Fibroblast of skin of right biceps (primary cell): ENCODE measurements at regions not wholly inside any gene's neighbourhood (a gene's known extent, or its start where the extent isn't known, plus 50 kb on each side); places are given as distances from the start of the nearest gene placed in this dataset.

Source experiments
- DNase-seq: peaks from one replicate; pipeline ENCODE4 v3.0.0-alpha.2; 2013

- no peak for DNase-seq
Measured at GRCh38 chr20:51917886-51918535, 115.7 kb upstream of the SALL4 start.

GRCh38 chr20:51916244-51916643, 113.9 kb upstream of the SALL4 start:
- no peak for DNase-seq

DNA sequence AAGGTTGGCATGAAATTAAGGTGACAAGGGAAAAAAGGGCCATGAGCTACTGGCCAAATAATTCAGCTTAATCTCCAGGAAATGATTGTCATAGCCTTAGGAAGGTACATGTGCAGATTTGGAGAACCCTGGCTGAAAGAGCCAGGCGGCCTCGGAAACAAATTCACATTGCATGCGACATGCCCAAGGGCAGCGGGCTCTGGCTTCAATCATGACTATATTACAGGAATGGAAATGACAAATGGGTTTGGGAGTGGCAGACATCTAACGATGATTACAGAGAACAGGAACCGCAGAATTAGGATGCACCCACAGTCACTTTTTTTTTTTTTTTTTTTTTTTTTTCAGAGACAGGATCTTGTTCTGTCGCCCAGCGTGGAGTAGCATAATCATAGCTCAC, 112.4 kb upstream of the SALL4 start:
- peak; percentile 6 for DNase-seq

- peak; percentile 62 for DNase-seq
Measured at GRCh38 chr20:51910321-51911050, 108.2 kb upstream of the SALL4 start.

GRCh38 chr20:51906679-51907078, 104.4 kb upstream of the SALL4 start:
- DNase-seq, result no peak

DNA sequence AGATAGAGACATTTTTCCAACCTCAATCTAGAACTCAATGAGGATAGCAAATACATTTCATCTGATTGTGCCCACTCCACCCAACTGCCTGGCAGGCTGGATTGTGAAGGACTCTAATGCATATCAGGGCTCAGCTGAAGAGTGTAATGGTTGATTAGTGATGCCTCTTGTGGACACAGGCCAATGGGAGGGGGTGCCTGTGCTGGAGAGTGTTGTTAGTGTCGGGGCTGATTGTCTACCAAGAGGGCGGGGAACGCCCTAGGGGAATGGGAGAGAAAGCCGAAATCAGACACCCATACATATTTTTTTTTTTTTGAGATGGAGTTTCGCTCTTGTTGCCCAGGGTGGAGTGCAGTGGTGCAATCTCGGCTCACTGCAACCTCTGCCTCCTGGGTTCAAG, 103.7 kb upstream of the SALL4 start:
- DNase-seq, result no peak

- no peak for DNase-seq
Measured at GRCh38 chr20:51902933-51903332, 100.6 kb upstream of the SALL4 start.

GRCh38 chr20:51900443-51900842, 98.1 kb upstream of the SALL4 start:
- no peak for DNase-seq

DNA sequence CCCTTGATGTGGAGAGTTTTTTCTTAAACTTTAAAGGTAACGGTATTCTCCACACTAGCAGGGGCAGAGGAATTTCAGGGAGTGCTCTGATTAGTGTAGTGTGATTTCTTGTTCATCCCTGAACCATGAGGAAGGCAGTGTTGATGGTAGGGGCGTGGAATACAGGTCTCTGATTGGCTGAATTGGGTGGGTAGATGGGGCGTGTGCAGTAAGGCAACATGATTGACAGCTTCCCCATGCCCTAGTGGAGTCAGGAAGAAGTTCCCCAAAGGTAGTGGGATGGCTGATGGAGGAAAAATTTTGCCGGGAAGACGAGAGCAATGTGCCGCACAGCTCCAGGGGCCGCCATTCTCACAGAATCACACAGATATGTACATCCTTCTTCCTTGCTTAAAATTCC, 97.4 kb upstream of the SALL4 start:
- no peak for DNase-seq

DNA sequence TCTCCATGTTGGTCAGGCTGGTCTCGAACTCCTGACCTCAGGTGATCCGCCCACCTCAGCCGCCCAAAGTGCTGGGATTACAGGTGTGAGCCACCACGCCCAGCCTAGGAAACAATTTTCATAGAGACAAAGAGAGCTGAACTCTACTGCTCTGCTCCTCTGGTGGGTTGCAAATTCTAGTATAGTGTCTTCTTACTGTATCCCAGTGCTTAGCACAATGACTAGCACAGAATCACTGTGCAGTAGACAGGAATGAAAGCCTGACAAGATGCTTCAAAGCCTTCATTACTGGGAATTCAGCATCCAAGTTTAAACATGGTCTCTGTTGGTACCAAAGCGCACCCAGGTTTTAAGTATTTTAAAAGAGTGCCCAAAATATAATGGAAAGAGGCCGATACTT, 96.5 kb upstream of the SALL4 start:
- no peak for DNase-seq

GRCh38 chr20:51894619-51895018, 92.3 kb upstream of the SALL4 start:
- DNase-seq, result no peak

- no peak for DNase-seq
Measured at GRCh38 chr20:51894201-51894600, 91.9 kb upstream of the SALL4 start.

DNA sequence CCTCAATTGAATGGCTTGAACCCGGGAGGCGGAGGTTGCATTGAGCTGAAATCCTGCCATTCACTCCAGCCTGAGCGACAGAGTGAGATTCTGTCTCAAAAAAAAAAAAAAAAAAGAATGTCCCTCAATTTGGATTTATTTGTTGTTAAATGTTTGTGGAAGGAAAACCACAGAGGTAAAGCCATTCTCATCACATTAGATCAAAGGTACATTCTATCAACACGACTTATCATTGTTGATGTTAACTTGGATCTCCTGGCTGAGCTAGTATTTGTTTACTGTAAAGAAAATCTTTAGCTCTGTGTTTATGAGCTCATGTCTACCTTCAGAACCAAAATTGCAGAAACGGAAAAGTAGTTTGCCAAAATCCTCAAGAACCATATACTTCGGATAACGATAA, 91.4 kb upstream of the SALL4 start:
- DNase-seq, result no peak

DNA sequence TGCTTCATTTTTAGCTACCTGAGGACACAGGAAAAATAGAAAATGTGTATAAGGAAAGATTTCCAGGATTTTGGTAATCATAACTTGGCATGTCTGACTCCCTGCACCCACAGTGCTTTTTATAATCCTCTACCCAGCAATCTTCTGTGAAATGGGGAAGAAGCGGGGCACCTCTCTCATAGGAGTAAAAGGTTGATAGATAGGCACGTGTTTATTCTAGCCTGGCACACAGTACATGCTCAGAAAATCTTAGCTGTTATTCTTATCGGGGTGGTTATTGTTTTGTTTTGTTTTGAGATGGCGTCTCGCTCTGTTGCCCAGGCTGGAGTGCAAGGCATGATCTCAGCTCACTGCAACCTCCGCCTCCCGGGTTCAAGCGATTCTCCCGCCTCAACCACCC, 87.7 kb upstream of the SALL4 start:
- DNase-seq, result no peak

- DNase-seq, result no peak
Measured at GRCh38 chr20:51889466-51889865, 87.1 kb upstream of the SALL4 start.

DNA sequence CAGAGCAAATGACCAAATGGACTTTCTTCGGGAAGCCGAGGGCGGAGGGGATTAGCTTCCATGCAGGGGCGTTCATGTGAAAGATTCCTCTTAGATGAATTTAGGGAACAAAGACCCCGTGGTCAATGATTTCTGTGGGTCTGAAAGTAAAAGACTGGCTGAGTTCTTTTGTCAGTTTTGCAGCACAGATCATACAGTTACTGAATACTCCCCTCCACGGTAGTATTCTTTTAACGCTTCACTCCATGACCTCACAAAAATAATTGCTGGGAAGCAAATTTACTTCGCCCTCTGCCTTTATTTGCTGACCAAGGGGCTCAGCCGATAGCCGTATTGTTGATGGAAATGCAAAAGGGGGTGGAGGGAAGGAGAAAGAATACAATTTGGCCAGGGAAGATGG, 86.0 kb upstream of the SALL4 start:
- no peak for DNase-seq

DNA sequence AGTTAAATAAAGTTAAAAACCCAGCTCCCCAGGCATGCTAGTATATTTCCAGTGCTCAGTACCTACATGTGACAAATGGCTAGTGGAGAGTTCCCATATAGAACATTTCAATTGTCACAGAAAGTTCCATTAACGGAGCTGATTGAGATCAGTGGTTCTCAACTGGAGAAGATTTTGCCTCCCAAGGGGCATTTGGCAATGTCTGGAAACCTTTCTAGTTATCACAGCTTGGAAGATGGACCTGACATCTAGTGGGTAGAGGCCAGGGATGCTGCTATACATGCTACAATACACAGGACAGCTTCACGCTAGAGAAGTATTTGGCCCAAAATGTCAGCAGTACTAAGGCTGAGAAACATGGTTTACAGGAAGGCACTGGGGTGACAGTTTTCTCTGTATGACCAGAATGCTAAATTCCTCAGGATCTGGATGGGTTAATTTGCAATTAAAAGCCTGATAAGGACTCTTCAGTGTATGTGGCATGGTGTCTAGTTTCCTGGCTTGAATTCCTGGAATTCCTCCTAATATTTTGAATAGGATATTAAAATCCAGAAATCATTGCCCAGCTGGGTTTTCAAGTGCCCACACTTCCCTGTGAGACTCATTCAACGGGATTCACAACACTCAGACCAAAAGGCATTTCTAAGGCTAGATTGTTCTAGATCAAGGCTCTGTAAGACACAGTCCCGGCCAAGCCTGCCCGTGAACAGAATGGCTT, 84.7 kb upstream of the SALL4 start:
- peak; percentile 7 for DNase-seq

DNA sequence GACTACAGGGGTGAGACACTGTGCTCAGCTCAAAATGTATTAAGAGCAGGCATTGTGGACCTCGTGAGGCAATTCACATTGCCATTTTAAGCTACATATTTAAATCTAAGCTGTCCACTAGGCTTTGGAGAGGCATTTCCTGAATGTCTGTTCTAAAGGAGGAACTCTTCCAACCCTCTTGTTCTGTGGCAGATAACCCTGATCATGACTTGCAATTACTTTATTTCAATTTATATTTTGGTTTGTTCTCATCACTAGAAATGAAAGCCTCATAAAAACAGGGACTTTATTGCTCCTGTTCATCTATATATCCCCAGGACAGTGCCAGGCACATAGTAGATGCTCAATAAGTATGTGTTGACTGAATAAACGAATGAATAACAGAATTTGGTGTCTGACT, 84.0 kb upstream of the SALL4 start:
- no peak for DNase-seq

DNA sequence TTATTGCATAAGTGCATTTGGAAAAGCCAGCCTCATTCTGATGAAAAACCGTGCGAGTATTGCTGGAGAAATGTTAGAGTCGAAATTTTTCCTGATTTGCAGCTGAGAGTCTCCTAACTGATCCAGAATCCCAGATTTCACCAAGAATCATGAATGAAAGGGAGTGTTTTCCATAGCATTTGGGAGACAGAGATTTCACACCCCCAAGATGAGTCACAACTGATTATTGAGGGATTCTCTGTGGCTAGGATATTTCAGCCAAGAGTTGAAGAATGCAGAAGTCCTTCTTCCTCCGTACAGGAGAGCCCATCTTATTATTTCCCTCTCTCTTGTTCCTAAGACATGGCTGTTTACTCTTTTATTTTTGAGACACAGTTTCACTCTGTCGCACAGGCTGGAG, 82.2 kb upstream of the SALL4 start:
- DNase-seq, result peak; percentile 73

DNA sequence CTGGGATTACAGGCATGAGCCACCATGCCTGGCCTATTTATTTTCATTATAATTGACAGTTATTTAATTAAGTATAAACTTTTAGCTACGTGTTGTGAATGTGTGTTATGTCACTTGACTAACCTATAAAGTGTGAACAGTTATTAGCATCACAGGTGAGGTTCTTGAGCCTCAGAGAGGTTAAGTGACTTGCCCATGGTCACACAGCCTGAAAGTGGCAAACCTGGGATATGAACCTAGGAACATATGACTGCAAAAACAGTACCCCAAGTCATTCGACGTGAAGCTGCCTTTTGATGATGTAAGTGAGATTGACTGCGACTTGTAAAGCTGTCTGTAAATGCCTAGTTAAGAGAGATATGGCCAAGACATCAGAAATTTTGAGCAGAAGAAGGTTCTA, 77.9 kb upstream of the SALL4 start:
- no peak for DNase-seq

DNA sequence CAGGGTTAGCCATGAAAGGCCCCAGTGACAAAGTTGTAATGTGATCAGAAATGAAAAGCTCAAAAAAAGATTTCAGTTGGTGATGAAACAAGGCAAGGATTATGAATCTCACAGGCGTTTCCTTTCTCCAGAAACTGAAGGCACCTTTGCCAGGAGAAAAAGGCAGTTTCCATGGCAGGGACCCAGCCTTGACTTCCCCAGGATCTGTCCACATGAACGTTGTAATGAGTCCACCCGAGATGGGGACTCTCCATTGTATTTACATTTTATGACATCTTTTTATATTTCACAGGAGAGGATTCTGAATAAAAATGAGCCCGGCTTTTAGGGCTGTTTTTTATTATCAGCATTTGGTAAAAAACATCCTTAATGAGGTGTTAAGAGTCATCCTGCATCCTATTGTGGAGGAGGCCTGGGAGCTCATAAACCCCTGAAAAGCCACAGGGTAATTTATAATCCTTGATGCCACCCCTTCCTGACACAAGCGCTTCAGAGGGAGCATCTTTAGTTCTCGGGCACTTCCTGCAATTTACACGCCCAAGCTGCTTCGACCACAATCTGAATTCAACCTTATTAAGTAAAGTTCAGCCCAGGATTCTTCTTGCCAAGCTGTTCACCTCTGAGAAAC, 74.1 kb upstream of the SALL4 start:
- peak; percentile 45 for DNase-seq

DNA sequence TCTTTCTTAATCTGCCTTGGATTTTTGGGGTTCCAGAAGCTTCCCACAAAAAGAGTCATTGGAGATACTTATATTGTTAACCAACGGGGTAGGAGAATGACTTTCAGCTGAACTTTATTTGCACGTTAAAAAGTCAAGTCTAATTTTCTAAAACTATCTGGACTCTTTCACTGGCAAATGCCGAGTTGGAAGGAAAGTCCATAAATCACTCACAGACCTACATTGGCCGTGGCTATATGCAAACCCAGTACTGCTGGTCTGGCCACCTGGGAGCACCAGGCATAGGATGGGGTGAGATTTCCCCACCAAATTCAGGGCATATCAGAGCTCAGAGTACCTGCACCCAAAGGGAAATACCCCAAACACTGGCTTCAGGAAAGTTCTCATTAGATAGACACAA, 71.3 kb upstream of the SALL4 start:
- no peak for DNase-seq

DNA sequence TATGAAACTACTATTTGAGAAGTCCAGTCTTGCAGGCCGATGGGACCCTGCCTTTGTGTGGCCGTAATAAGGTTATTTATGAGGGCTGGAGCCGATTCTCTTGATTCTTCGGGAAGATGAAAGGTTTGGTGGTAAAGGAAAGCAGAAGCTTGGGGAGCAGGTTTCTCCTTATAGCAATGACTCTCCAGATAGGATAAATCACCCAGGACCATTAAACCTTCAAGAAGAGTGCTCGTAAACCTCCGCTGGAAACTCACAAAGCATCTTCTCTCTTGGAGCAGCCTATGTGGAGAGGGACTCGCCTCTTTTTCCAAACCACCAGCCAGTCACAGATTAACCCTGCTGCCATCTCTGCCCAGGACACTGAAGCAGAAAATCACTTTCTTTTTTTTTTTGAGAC, 69.6 kb upstream of the SALL4 start:
- no peak for DNase-seq

- no peak for DNase-seq
Measured at GRCh38 chr20:51869002-51869401, 66.7 kb upstream of the SALL4 start.
